Suppressor macrophage treated with lipopolysaccharide for 1 hour (primary cell): ENCODE measurements at regions not wholly inside any gene's neighbourhood (a gene's known extent, or its start where the extent isn't known, plus 50 kb on each side); places are given as distances from the start of the nearest gene placed in this dataset.
A peak's percentile ranks its signal among the peaks of the same experiment; 100 is the strongest.
"Not testable (repeated sequence)": the region's sequence is repeated elsewhere in the genome, so short reads cannot be mapped to it uniquely, and the experiment has no call there.

ENCODE experiments used
- DNase-seq, 3 donors: peaks; one replicate each; pipeline ENCODE4 v3.0.0-alpha.2; 2020 to 2022

GRCh38 chr2:55771612-55772011 lies 78.0 kb upstream of the PNPT1 start:
- peak; percentile 13 to 30 (median 20) for DNase-seq

- peak in 1 of 3 donors; percentile 2 for DNase-seq
These were observed 75.3 kb upstream of the PNPT1 start for GRCh38 chr2:55768991-55769390.

- no peak for DNase-seq
These were observed 73.3 kb upstream of the PNPT1 start for GRCh38 chr2:55766947-55767346.

- DNase-seq, result not testable (repeated sequence)
These were observed 72.1 kb upstream of the PNPT1 start for GRCh38 chr2:55765708-55766107.

- no peak for DNase-seq
These were observed 70.1 kb upstream of the PNPT1 start for GRCh38 chr2:55763721-55764120.

GRCh38 chr2:55761526-55761925 lies 67.9 kb upstream of the PNPT1 start:
- DNase-seq, result no peak

GRCh38 chr2:55761024-55761423 lies 67.4 kb upstream of the PNPT1 start:
- DNase-seq, result no peak

- no peak for DNase-seq
These were observed 66.5 kb upstream of the PNPT1 start for GRCh38 chr2:55760125-55760524.

GRCh38 chr2:55759271-55759921 lies 65.8 kb upstream of the PNPT1 start:
- DNase-seq, result no peak

GRCh38 chr2:55751966-55752365 lies 58.3 kb upstream of the PNPT1 start:
- DNase-seq, result no peak

GRCh38 chr2:55743583-55743982 lies 49.9 kb upstream of the PNPT1 start:
- peak in 2 of 3 donors; percentile 8 to 31 for DNase-seq
